IMR-90 (cell line): ENCODE measurements at regions not wholly inside any gene's neighbourhood (a gene's known extent, or its start where the extent isn't known, plus 50 kb on each side); places are given as distances from the start of the nearest gene placed in this dataset.

Source experiments
- ATAC-seq: fragments of 200-7000 bp; cut with Tn5 transposase; 2 replicates; pipeline ENCODE4 v1.9.1; 2020; ENCODE audit warnings: low read depth, mild to moderate bottlenecking, moderate library complexity
- BruUV-seq: library from RNA; stranded (reverse); fragments of 400-500 nt; replicated peaks from 2 replicates; lab custom pipeline; 2021; lab: Mats Ljungman, UMichigan
- CTCF ChIA-PET: fragments of 300-600 bp; formaldehyde crosslinking; extraction: SDS; loops from one replicate; lab custom pipeline; 2021; ENCODE audit warnings: antibody characterized with exemption; lab: Yijun Ruan, JAX
- POLR2A ChIA-PET: fragments of 300-600 bp; sonication (Branson Sonifier 250); formaldehyde crosslinking; loops from one replicate; lab custom pipeline; 2022; ENCODE audit warnings: antibody characterized with exemption; ENCODE audit not compliant: unreplicated experiment; lab: Charles Lee
- DNase-seq: peaks from one replicate; pipeline ENCODE4 v3.0.0; 2013
- H2AFZ ChIP-seq: replicated peaks from 2 replicates; pipeline ENCODE3; 2013; ENCODE audit warnings: low read length, mild to moderate bottlenecking; ENCODE audit not compliant: poor library complexity
- H2AK5ac ChIP-seq: 2 replicates; pipeline ENCODE4 v1.6.1; 2013; ENCODE audit warnings: low read depth, low read length, inconsistent platforms
- H2AK9ac ChIP-seq: replicated peaks from 2 replicates; pipeline ENCODE3; 2013; ENCODE audit warnings: mild to moderate bottlenecking, low read depth, low read length, moderate library complexity; ENCODE audit not compliant: poor library complexity
- H2BK120ac ChIP-seq: 2 replicates; pipeline ENCODE4 v1.6.1; 2013; ENCODE audit warnings: low read depth, low read length, inconsistent platforms
- H2BK15ac ChIP-seq: 3 replicates; pipeline ENCODE4 v1.6.1; 2013; ENCODE audit warnings: low read depth, low read length, inconsistent platforms
- H2BK20ac ChIP-seq: 2 replicates; pipeline ENCODE4 v1.6.1; 2013; ENCODE audit warnings: low read depth, mild to moderate bottlenecking, inconsistent platforms, low read length, moderate library complexity
- H2BK5ac ChIP-seq: 2 replicates; pipeline ENCODE4 v1.6.1; 2013; ENCODE audit warnings: mild to moderate bottlenecking, low read depth, low read length, inconsistent platforms; ENCODE audit not compliant: poor library complexity, severe bottlenecking
- H3K14ac ChIP-seq: replicated peaks from 2 replicates; pipeline ENCODE4 v1.6.1; 2013; ENCODE audit warnings: low read depth, low read length, inconsistent platforms
- H3K18ac ChIP-seq: 2 replicates; pipeline ENCODE4 v1.6.1; 2013; ENCODE audit warnings: low read depth, low read length, control low read depth
- H3K23ac ChIP-seq: 2 replicates; pipeline ENCODE4 v1.6.1; 2013; ENCODE audit warnings: low read depth, low read length, inconsistent platforms
- H3K27ac ChIP-seq: 2 replicates; pipeline ENCODE4 v1.5.1; 2013; ENCODE audit warnings: mild to moderate bottlenecking, control low read depth, low read length; ENCODE audit not compliant: insufficient read depth
- H3K27me3 ChIP-seq: 2 replicates; pipeline ENCODE4 v1.6.1; 2013; ENCODE audit warnings: low read length; ENCODE audit not compliant: control insufficient read depth, insufficient read depth
- H3K36me3 ChIP-seq: 2 replicates; pipeline ENCODE4 v1.6.1; 2013; ENCODE audit warnings: low read length, mixed read lengths; ENCODE audit not compliant: control insufficient read depth, insufficient read depth
- H3K4ac ChIP-seq: 2 replicates; pipeline ENCODE4 v1.6.1; 2013; ENCODE audit warnings: low read depth, low read length, inconsistent platforms
- H3K4me1 ChIP-seq: 2 replicates; pipeline ENCODE4 v1.6.1; 2013; ENCODE audit warnings: low read length, mixed read lengths; ENCODE audit not compliant: control insufficient read depth, insufficient read depth
- H3K4me2 ChIP-seq: 2 replicates; pipeline ENCODE4 v1.6.1; 2013; ENCODE audit warnings: low read depth, mild to moderate bottlenecking, control low read depth, low read length, moderate library complexity
- H3K4me3 ChIP-seq: 2 replicates; pipeline ENCODE4 v1.5.1; 2013; ENCODE audit warnings: low read depth, mild to moderate bottlenecking, control low read depth, low read length, moderate library complexity; ENCODE audit not compliant: insufficient read depth
- H3K56ac ChIP-seq: 2 replicates; pipeline ENCODE4 v1.6.1; 2013; ENCODE audit warnings: low read length, inconsistent platforms; ENCODE audit not compliant: insufficient read depth; ENCODE audit errors: extremely low read depth
- H3K79me1 ChIP-seq, 2 experiments: 2 replicates each; pipeline ENCODE4 v1.6.1; 2013; ENCODE audit warnings: low read length in 2 of 2, inconsistent platforms in 1 of 2, low read depth in 1 of 2
- H3K9ac ChIP-seq: 2 replicates; pipeline ENCODE4 v1.6.1; 2013; ENCODE audit warnings: low read depth, low read length, control low read depth
- H3K9me1 ChIP-seq: 2 replicates; pipeline ENCODE4 v1.6.1; 2013; ENCODE audit warnings: low read length, inconsistent platforms; ENCODE audit not compliant: insufficient read depth
- H3K9me3 ChIP-seq: 2 replicates; pipeline ENCODE4 v1.6.1; 2013; ENCODE audit warnings: low read length; ENCODE audit not compliant: control insufficient read depth, insufficient read depth
- H4K20me1 ChIP-seq: 2 replicates; pipeline ENCODE4 v1.6.1; 2013; ENCODE audit warnings: low read length, inconsistent platforms; ENCODE audit not compliant: insufficient read depth
- H4K5ac ChIP-seq: 2 replicates; pipeline ENCODE4 v1.6.1; 2013; ENCODE audit warnings: mild to moderate bottlenecking, low read depth, low read length, control low read depth
- H4K8ac ChIP-seq, 2 experiments: 2 replicates each; pipeline ENCODE4 v1.6.1; 2013; ENCODE audit warnings: low read depth in 2 of 2, low read length in 2 of 2, control low read depth in 1 of 2, inconsistent platforms in 1 of 2
- H4K91ac ChIP-seq: 2 replicates; pipeline ENCODE4 v1.6.1; 2013; ENCODE audit warnings: low read depth, low read length, inconsistent platforms; ENCODE audit not compliant: insufficient read depth
- CEBPB ChIP-seq: IDR thresholded peaks from 2 replicates; pipeline ENCODE4 v1.6.1; 2012; ENCODE audit warnings: low read depth, low read length, improper control_type of control experiment
- CHD1 ChIP-seq: IDR thresholded peaks from 2 replicates; pipeline ENCODE4 v1.6.1; 2012; ENCODE audit warnings: low read depth, low read length, improper control_type of control experiment
- FOS ChIP-seq: fragments of 150-350 bp; IDR thresholded peaks from 2 replicates; pipeline ENCODE4 v1.6.1; 2016; ENCODE audit warnings: low read depth, low read length
- MAFK ChIP-seq: IDR thresholded peaks from 2 replicates; pipeline ENCODE4 v1.6.1; 2012; ENCODE audit warnings: low read depth, low read length, improper control_type of control experiment
- MAZ ChIP-seq: IDR thresholded peaks from 2 replicates; pipeline ENCODE4 v1.6.1; 2012; ENCODE audit warnings: low read depth, mild to moderate bottlenecking, low read length, improper control_type of control experiment, moderate library complexity, borderline replicate concordance
- NFE2L2 ChIP-seq: fragments of 150-350 bp; IDR thresholded peaks from 2 replicates; pipeline ENCODE4 v1.6.1; 2016; ENCODE audit warnings: low read depth, mild to moderate bottlenecking, low read length
- POLR2A ChIP-seq: IDR thresholded peaks from 2 replicates; pipeline ENCODE4 v1.6.1; 2012; ENCODE audit warnings: mild to moderate bottlenecking, low read depth, low read length
- RAD21 ChIP-seq: IDR thresholded peaks from 2 replicates; pipeline ENCODE4 v1.6.1; 2012; ENCODE audit warnings: low read length, improper control_type of control experiment
- SMC3 ChIP-seq: fragments of 150-350 bp; IDR thresholded peaks from 2 replicates; pipeline ENCODE4 v1.6.1; 2016; ENCODE audit warnings: low read depth, mild to moderate bottlenecking, antibody characterized with exemption, low read length, moderate library complexity
- WGBS, 2 experiments: methylation state at CpG; one replicate each; pipeline versions ENCODE4 v1.1.5 to v1.1.7; 2013; ENCODE audit warnings: missing lambda C conversion rate in 2 of 2; ENCODE audit not compliant: insufficient read length in 1 of 2; ENCODE audit errors: extremely low coverage in 2 of 2; 5-methylcytosine and 5-hydroxymethylcytosine counted together
- dilution Hi-C: fragments of 300-500 bp; cut with HindIII; formaldehyde crosslinking; loops from one replicate; pipeline ENCODE4 v1.14.3; 2018; ENCODE audit warnings: low sequenced_read_pairs; ENCODE audit not compliant: unreplicated experiment
- in situ Hi-C: fragments of 300-500 bp; cut with MboI; formaldehyde crosslinking; loops from 3 replicates; pipeline ENCODE4 v1.14.3; 2019; ENCODE audit warnings: low sequenced_read_pairs, inconsistent platforms, mixed read lengths
- intact Hi-C: fragments of 100-400 bp; cut with micrococcal nuclease; formaldehyde crosslinking; loops from 2 replicates; pipeline ENCODE4 v1.10.0; 2022
- TF ChIP-seq, protein P1 (sequence below): fragments of 150-350 bp; IDR thresholded peaks from 2 replicates; pipeline ENCODE4 v1.6.1; 2016; ENCODE audit warnings: low read depth, mild to moderate bottlenecking, low read length, moderate library complexity, borderline replicate concordance
- TF ChIP-seq, protein P2 (sequence below): fragments of 150-350 bp; IDR thresholded peaks from 2 replicates; pipeline ENCODE4 v1.6.1; 2017; ENCODE audit warnings: mild to moderate bottlenecking, antibody characterized with exemption, low read length, low read depth
- TF ChIP-seq, protein P3 (sequence below): conservative IDR thresholded peaks from 2 replicates; pipeline ENCODE4 v1.5.1; 2012; ENCODE audit warnings: mild to moderate bottlenecking, low read depth, low read length, improper control_type of control experiment

DNA sequence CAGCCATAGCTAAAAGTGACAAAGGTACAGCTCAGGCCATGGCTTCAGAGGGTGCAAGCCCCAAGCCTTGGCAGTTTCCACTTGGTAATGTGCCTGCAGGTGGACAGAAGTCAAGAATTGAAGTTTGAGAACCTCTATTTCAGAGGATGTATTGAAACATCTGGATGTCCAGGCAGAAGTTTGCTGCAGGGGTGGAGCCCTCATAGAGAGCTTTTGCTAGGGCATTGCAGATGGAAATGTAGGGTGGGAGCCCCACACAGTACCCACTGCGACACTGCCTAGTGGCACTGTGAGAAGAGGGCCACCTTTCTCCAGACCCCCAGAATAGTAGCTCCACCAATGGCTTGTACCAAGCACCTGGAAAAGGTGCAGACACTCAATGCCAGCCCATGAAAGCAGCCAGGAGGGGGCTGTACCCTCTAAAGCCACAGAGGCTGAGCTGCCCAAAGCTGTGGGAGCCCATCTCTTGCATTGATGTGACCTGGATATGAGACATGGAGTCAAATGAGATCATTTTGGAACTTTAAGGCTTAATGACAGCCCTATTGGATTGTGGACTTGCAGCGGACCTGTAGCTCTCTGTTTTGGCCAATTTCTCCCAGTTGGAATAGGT is 1299.4 kb upstream of the MAP3K7 start:
- H4K20me1 ChIP-seq, result no peaks in the 10 kb centered on the region
- no CpG with 5 or more reads among the region's 2 CpGs for WGBS, 2 experiments
- no peak overlapping the region for H2BK5ac ChIP-seq
- no peak overlapping the region for H3K27ac ChIP-seq
- no peak overlapping the region for H4K5ac ChIP-seq
- ATAC-seq (no peak), DNase-seq (no peak)
- intact Hi-C loops, result no loop called here
- ChIA-PET CTCF (no interaction called here), POLR2A (no interaction called here)
- H3K9me1 ChIP-seq, result no peaks in the 10 kb centered on the region
- H3K4ac ChIP-seq, result no peak overlapping the region
- no TSS peak for BruUV-seq
- H2BK20ac ChIP-seq, result no peak overlapping the region
- H3K23ac ChIP-seq, result no peak overlapping the region
- H2AFZ ChIP-seq, result no peak overlapping the region
- H2AK9ac ChIP-seq, result no peak overlapping the region
- no peak overlapping the region for H3K4me2 ChIP-seq
- H3K36me3 ChIP-seq, result no peaks in the 10 kb centered on the region
- H3K56ac ChIP-seq, result no peak overlapping the region
- in situ Hi-C loops, result no loop called here
- peaks cover 4% of the 10 kb centered on the region; the same call in 1 of the 2 replicates for H3K9me3 ChIP-seq
- H3K27me3 ChIP-seq, result no peaks in the 10 kb centered on the region
- H3K79me1 ChIP-seq, result no peaks in the 10 kb centered on the region
- no peak overlapping the region for H3K18ac ChIP-seq
- H2AK5ac ChIP-seq, result no peak overlapping the region
- H4K91ac ChIP-seq, result no peak overlapping the region
- H4K8ac ChIP-seq, result no peak overlapping the region
- H3K4me3 ChIP-seq, result no peak overlapping the region
- no peak overlapping the region for H3K9ac ChIP-seq
- H2BK120ac ChIP-seq, result no peak overlapping the region
- H3K14ac ChIP-seq, result no peak overlapping the region
- TF ChIP-seq CEBPB (no peak), SMC3 (no peak), MAFK (no peak), NFE2L2 (no peak), RAD21 (no peak), CHD1 (no peak), POLR2A (no peak), MAZ (no peak), FOS (no peak)
- TF ChIP-seq, protein P1, sequence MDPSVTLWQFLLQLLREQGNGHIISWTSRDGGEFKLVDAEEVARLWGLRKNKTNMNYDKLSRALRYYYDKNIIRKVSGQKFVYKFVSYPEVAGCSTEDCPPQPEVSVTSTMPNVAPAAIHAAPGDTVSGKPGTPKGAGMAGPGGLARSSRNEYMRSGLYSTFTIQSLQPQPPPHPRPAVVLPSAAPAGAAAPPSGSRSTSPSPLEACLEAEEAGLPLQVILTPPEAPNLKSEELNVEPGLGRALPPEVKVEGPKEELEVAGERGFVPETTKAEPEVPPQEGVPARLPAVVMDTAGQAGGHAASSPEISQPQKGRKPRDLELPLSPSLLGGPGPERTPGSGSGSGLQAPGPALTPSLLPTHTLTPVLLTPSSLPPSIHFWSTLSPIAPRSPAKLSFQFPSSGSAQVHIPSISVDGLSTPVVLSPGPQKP, result no peak
- TF ChIP-seq, protein P2, sequence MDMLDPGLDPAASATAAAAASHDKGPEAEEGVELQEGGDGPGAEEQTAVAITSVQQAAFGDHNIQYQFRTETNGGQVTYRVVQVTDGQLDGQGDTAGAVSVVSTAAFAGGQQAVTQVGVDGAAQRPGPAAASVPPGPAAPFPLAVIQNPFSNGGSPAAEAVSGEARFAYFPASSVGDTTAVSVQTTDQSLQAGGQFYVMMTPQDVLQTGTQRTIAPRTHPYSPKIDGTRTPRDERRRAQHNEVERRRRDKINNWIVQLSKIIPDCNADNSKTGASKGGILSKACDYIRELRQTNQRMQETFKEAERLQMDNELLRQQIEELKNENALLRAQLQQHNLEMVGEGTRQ, result no peak
- TF ChIP-seq, protein P3, sequence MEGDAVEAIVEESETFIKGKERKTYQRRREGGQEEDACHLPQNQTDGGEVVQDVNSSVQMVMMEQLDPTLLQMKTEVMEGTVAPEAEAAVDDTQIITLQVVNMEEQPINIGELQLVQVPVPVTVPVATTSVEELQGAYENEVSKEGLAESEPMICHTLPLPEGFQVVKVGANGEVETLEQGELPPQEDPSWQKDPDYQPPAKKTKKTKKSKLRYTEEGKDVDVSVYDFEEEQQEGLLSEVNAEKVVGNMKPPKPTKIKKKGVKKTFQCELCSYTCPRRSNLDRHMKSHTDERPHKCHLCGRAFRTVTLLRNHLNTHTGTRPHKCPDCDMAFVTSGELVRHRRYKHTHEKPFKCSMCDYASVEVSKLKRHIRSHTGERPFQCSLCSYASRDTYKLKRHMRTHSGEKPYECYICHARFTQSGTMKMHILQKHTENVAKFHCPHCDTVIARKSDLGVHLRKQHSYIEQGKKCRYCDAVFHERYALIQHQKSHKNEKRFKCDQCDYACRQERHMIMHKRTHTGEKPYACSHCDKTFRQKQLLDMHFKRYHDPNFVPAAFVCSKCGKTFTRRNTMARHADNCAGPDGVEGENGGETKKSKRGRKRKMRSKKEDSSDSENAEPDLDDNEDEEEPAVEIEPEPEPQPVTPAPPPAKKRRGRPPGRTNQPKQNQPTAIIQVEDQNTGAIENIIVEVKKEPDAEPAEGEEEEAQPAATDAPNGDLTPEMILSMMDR, result no peak
- H3K4me1 ChIP-seq, result no peaks in the 10 kb centered on the region
- H2BK15ac ChIP-seq, result no peak overlapping the region
- dilution Hi-C loops, result no loop called here
